ENCODE measurements at regions not wholly inside any gene's neighbourhood (a gene's known extent, or its start where the extent isn't known, plus 50 kb on each side); places are given as distances from the start of the nearest gene placed in this dataset.

DNA sequence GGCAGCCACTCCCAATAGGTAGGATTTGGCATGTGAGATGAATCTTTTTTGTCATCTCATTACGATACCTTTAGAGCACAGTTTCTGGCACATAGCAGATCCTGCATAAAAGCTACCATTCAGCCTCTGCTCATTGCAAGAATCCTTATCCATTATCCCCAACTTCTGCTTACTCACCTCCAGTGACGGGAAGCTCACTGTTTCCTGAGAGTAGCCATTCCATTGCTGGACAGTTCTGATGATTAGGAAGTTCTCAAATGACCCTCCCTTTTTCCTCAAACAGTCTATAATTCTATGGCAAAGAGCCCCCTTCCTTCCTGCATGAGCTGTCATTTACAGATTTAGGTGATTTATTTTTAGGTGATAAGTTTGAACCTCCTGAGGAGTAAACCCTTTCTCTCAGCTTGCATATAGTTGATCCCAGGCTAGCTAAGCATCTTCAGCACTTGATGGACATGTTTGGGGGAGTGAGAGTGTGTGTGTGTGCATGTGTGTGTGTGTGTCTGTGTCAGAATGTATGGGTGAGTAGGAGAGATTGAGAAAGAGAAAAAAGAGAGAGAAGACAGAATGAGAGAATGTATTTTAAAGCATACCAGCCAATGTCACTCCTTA is 109.7 kb downstream of the LSM3 start:
- no peak overlapping the region for H3K4me3 Mint-ChIP-seq
- H3K4me1 Mint-ChIP-seq = peaks cover 65% of the 10 kb centered on the region
- ChIA-PET POLR2A (interaction anchor here (0.5 kb wide), 1 partner anchor 1710 kb away, joined by 4 read pairs; no protein-coding TSS in a partner anchor), CTCF (interaction anchor here (0.8 to 1.6 kb wide), 3 partner anchors 9 to 85 kb away, joined by 4 to 6 read pairs (median 5); no protein-coding TSS in a partner anchor)
- TF ChIP-seq, protein P1, sequence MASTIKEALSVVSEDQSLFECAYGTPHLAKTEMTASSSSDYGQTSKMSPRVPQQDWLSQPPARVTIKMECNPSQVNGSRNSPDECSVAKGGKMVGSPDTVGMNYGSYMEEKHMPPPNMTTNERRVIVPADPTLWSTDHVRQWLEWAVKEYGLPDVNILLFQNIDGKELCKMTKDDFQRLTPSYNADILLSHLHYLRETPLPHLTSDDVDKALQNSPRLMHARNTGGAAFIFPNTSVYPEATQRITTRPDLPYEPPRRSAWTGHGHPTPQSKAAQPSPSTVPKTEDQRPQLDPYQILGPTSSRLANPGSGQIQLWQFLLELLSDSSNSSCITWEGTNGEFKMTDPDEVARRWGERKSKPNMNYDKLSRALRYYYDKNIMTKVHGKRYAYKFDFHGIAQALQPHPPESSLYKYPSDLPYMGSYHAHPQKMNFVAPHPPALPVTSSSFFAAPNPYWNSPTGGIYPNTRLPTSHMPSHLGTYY (CRISPR knock-in tag; IDR thresholded peaks at IDR 0.05) = no peak
- TF ChIP-seq, protein P2, sequence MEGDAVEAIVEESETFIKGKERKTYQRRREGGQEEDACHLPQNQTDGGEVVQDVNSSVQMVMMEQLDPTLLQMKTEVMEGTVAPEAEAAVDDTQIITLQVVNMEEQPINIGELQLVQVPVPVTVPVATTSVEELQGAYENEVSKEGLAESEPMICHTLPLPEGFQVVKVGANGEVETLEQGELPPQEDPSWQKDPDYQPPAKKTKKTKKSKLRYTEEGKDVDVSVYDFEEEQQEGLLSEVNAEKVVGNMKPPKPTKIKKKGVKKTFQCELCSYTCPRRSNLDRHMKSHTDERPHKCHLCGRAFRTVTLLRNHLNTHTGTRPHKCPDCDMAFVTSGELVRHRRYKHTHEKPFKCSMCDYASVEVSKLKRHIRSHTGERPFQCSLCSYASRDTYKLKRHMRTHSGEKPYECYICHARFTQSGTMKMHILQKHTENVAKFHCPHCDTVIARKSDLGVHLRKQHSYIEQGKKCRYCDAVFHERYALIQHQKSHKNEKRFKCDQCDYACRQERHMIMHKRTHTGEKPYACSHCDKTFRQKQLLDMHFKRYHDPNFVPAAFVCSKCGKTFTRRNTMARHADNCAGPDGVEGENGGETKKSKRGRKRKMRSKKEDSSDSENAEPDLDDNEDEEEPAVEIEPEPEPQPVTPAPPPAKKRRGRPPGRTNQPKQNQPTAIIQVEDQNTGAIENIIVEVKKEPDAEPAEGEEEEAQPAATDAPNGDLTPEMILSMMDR (IDR thresholded peaks at IDR 0.05) = no peak
- TF ChIP-seq JAZF1 (CRISPR knock-in tag; IDR thresholded peaks at IDR 0.05) = no peak
- ATAC-seq (no peak), DNase-seq (ENCODE audit: low spot score) (no peak)
- no peaks in the 10 kb centered on the region for H3K9me3 Mint-ChIP-seq
- no peak overlapping the region for H3K27ac Mint-ChIP-seq
- H3K27me3 Mint-ChIP-seq (ENCODE audit: low read depth) = peaks cover 4% of the 10 kb centered on the region; the same call in 1 of the 2 replicates
- no peaks in the 10 kb centered on the region for H3K36me3 Mint-ChIP-seq

DNA sequence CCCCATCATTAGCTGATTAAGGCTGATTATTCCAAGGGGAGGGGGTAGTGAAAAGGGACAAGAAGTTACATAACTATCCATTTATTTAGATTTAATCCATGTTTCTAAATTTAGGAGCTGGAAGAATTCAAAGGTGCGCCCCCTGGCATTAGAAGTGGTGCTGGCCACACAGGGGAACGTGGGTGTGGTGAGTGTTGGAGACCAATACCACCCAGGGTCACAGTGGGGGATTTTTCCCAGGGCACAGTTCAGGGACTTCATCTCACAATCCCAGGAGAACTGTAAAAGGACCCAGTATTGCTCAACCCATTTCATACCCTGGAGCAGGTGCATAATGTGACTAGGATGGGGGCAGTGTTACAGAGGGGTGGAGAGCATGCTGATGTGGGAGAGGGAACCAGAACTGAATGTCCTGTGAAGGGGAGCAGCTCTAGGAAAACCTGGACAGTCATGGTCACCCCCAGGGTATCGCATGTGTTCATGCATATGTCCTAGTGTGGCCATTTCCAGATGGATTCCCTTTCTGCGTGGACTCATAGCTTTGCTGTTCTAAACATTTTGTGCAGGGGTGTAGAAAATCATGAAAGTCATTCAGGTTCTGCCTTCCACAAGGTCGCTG is 110.3 kb downstream of the LSM3 start:
- TF ChIP-seq ZNF416 (CRISPR knock-in tag; IDR thresholded peaks at IDR 0.05) (no peak), IRF2 (CRISPR knock-in tag; IDR thresholded peaks at IDR 0.05; ENCODE audit: borderline replicate concordance, low read depth) (no peak), SOX15 (CRISPR knock-in tag; IDR thresholded peaks at IDR 0.05) (no peak)
- TF ChIP-seq, protein P3, sequence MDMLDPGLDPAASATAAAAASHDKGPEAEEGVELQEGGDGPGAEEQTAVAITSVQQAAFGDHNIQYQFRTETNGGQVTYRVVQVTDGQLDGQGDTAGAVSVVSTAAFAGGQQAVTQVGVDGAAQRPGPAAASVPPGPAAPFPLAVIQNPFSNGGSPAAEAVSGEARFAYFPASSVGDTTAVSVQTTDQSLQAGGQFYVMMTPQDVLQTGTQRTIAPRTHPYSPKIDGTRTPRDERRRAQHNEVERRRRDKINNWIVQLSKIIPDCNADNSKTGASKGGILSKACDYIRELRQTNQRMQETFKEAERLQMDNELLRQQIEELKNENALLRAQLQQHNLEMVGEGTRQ (CRISPR knock-in tag; IDR thresholded peaks at IDR 0.05) = no peak
- no peak for ATAC-seq
- CTCF ChIA-PET = interaction anchor here (0.9 to 1.6 kb wide), 2 partner anchors 10 to 13 kb away, joined by 5 to 6 read pairs; no protein-coding TSS in a partner anchor
- Mint-ChIP-seq H3K4me3 (no peak overlapping the region), H3K27ac (no peak overlapping the region), H3K4me1 (peaks cover 65% of the 10 kb centered on the region), H3K36me3 (no peaks in the 10 kb centered on the region), H3K27me3 (ENCODE audit: low read depth) (peaks cover 4% of the 10 kb centered on the region; the same call in 1 of the 2 replicates), H3K9me3 (no peaks in the 10 kb centered on the region)
- POLR2A ChIA-PET = no interaction called here
- DNase-seq (ENCODE audit: low spot score) = no peak

DNA sequence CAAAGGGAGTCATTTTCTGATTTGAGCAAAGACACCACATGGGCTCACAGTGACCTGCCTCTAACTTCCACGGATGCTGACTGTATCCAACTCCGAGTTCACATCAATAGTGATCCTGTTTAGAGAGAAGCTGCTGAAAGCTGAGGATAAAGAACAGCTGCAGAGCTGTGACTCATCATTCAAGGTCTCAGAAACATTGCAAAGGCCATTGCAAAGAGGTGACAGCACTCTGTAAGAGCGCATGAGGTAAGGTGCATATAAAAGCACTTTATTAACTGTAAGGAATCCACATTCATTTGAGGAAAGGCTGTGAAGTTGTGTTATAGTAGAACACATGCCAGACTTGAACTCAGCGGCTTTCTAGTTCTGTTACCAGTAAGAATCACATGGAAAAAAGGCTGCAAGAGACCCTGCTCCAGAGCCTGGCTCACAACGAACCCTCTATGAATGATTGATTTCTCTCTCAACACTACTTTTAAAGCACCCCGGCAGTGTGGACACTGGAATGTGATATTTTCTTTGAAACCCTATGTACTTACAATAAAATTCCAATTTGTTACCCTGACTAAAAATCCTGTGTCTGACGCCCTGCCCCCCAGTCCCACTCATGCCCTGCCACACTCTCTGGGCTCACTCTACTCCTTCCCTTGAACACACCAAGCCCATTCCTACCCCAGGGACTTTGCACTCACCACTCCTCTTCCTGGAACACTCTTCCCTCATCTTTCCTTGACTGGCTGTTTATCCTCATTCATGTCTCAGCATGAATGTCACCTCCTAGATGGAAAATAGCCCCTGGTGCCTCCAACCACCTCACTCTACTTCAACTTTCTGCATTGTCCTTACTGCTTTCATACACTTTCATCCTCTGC is 111.2 kb downstream of the LSM3 start:
- POLR2A ChIA-PET = interaction anchor here (0.8 kb wide), 1 partner anchor 77 kb away, joined by 4 read pairs; no protein-coding TSS in a partner anchor
- TF ChIP-seq, protein P4, sequence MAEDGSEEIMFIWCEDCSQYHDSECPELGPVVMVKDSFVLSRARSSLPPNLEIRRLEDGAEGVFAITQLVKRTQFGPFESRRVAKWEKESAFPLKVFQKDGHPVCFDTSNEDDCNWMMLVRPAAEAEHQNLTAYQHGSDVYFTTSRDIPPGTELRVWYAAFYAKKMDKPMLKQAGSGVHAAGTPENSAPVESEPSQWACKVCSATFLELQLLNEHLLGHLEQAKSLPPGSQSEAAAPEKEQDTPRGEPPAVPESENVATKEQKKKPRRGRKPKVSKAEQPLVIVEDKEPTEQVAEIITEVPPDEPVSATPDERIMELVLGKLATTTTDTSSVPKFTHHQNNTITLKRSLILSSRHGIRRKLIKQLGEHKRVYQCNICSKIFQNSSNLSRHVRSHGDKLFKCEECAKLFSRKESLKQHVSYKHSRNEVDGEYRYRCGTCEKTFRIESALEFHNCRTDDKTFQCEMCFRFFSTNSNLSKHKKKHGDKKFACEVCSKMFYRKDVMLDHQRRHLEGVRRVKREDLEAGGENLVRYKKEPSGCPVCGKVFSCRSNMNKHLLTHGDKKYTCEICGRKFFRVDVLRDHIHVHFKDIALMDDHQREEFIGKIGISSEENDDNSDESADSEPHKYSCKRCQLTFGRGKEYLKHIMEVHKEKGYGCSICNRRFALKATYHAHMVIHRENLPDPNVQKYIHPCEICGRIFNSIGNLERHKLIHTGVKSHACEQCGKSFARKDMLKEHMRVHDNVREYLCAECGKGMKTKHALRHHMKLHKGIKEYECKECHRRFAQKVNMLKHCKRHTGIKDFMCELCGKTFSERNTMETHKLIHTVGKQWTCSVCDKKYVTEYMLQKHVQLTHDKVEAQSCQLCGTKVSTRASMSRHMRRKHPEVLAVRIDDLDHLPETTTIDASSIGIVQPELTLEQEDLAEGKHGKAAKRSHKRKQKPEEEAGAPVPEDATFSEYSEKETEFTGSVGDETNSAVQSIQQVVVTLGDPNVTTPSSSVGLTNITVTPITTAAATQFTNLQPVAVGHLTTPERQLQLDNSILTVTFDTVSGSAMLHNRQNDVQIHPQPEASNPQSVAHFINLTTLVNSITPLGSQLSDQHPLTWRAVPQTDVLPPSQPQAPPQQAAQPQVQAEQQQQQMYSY (CRISPR knock-in tag; IDR thresholded peaks at IDR 0.05) = no peak
- TF ChIP-seq, protein P5, sequence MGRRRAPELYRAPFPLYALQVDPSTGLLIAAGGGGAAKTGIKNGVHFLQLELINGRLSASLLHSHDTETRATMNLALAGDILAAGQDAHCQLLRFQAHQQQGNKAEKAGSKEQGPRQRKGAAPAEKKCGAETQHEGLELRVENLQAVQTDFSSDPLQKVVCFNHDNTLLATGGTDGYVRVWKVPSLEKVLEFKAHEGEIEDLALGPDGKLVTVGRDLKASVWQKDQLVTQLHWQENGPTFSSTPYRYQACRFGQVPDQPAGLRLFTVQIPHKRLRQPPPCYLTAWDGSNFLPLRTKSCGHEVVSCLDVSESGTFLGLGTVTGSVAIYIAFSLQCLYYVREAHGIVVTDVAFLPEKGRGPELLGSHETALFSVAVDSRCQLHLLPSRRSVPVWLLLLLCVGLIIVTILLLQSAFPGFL (CRISPR knock-in tag; IDR thresholded peaks at IDR 0.05; ENCODE audit: borderline replicate concordance) = no peak
- TF ChIP-seq ZNF138 (CRISPR knock-in tag; conservative IDR thresholded peaks at IDR 0.05) = no peak
- TF ChIP-seq ZBTB21 (CRISPR knock-in tag; IDR thresholded peaks at IDR 0.05; ENCODE audit: borderline replicate concordance) = no peak
- TF ChIP-seq, protein P6, sequence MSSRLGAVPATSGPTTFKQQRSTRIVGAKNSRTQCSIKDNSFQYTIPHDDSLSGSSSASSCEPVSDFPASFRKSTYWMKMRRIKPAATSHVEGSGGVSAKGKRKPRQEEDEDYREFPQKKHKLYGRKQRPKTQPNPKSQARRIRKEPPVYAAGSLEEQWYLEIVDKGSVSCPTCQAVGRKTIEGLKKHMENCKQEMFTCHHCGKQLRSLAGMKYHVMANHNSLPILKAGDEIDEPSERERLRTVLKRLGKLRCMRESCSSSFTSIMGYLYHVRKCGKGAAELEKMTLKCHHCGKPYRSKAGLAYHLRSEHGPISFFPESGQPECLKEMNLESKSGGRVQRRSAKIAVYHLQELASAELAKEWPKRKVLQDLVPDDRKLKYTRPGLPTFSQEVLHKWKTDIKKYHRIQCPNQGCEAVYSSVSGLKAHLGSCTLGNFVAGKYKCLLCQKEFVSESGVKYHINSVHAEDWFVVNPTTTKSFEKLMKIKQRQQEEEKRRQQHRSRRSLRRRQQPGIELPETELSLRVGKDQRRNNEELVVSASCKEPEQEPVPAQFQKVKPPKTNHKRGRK (CRISPR knock-in tag; IDR thresholded peaks at IDR 0.05; ENCODE audit: borderline replicate concordance) = no peak

More for the DNA sequence above, 111.2 kb downstream of the LSM3 start:
- peaks cover 4% of the 10 kb centered on the region; the same call in 1 of the 2 replicates for H3K27me3 Mint-ChIP-seq (ENCODE audit: low read depth)
- no peak for DNase-seq (ENCODE audit: low spot score)
- H3K36me3 Mint-ChIP-seq = peaks cover 6% of the 10 kb centered on the region; the same call in 1 of the 2 replicates
- H3K4me1 Mint-ChIP-seq = peaks cover 57% of the 10 kb centered on the region
- CTCF ChIA-PET = interaction anchor here (1.4 to 1.6 kb wide), 2 partner anchors 11 kb away, joined by 3 to 6 read pairs; no protein-coding TSS in a partner anchor
- no peak overlapping the region for H3K4me3 Mint-ChIP-seq
- H3K27ac Mint-ChIP-seq = no peak overlapping the region
- ATAC-seq = no peak
- H3K9me3 Mint-ChIP-seq = peaks cover 7% of the 10 kb centered on the region

Measured in WTC11 (cell line).